ENCODE measurements at regions not wholly inside any gene's neighbourhood (a gene's known extent, or its start where the extent isn't known, plus 50 kb on each side); places are given as distances from the start of the nearest gene placed in this dataset.

- H3K4me2 ChIP-seq (ENCODE audit: low read length): no peak overlapping the region
- TF ChIP-seq EZH2phosphoT487 (IDR thresholded peaks at IDR 0.05; ENCODE audit: low read depth) (no peak), CTCF (IDR thresholded peaks at IDR 0.05; ENCODE audit: low read depth, low read length) (no peak)
- H3K36me3 ChIP-seq (replicated peaks; ENCODE audit: low read depth, low read length): no peaks in the 10 kb centered on the region
- no peaks in the 10 kb centered on the region for H3K27me3 ChIP-seq (ENCODE audit: low read depth, low read length)
- no peak overlapping the region for H2AFZ ChIP-seq (ENCODE audit: low read depth, low read length)
- no peaks in the 10 kb centered on the region for H3K4me1 ChIP-seq (ENCODE audit: low read length)
- H4K20me1 ChIP-seq (ENCODE audit: insufficient read depth, low read length): no peaks in the 10 kb centered on the region
- no peak overlapping the region for H3K4me3 ChIP-seq (ENCODE audit: low read length)
- no peak overlapping the region for H3K27ac ChIP-seq (ENCODE audit: low read length)
- no peaks in the 10 kb centered on the region for H3K9me3 ChIP-seq (ENCODE audit: insufficient read depth, low read length)
- H3K9ac ChIP-seq (ENCODE audit: low read length): no peak overlapping the region
- H3K79me2 ChIP-seq (ENCODE audit: low read length): no peaks in the 10 kb centered on the region
These were observed 94.3 kb upstream of the DAB2 start for GRCh38 chr5:39519079-39519478.

- no peak overlapping the region for H3K27ac ChIP-seq (ENCODE audit: low read length)
- no peaks in the 10 kb centered on the region for H3K4me1 ChIP-seq (ENCODE audit: low read length)
- no peaks in the 10 kb centered on the region for H3K36me3 ChIP-seq (replicated peaks; ENCODE audit: low read depth, low read length)
- no peaks in the 10 kb centered on the region for H3K79me2 ChIP-seq (ENCODE audit: low read length)
- H3K4me3 ChIP-seq (ENCODE audit: low read length): no peak overlapping the region
- no peaks in the 10 kb centered on the region for H3K27me3 ChIP-seq (ENCODE audit: low read depth, low read length)
- H3K4me2 ChIP-seq (ENCODE audit: low read length): no peak overlapping the region
- no peak overlapping the region for H2AFZ ChIP-seq (ENCODE audit: low read depth, low read length)
- no peaks in the 10 kb centered on the region for H4K20me1 ChIP-seq (ENCODE audit: insufficient read depth, low read length)
- no peaks in the 10 kb centered on the region for H3K9me3 ChIP-seq (ENCODE audit: insufficient read depth, low read length)
- H3K9ac ChIP-seq (ENCODE audit: low read length): no peak overlapping the region
- TF ChIP-seq CTCF (IDR thresholded peaks at IDR 0.05; ENCODE audit: low read depth, low read length): no peak
- TF ChIP-seq EZH2phosphoT487 (IDR thresholded peaks at IDR 0.05; ENCODE audit: low read depth): no peak
These were observed 93.7 kb upstream of the DAB2 start for GRCh38 chr5:39518516-39518915.

- no peaks in the 10 kb centered on the region for H3K4me1 ChIP-seq (ENCODE audit: low read length)
- TF ChIP-seq EZH2phosphoT487 (IDR thresholded peaks at IDR 0.05; ENCODE audit: low read depth) (no peak), CTCF (IDR thresholded peaks at IDR 0.05; ENCODE audit: low read depth, low read length) (no peak)
- H3K27me3 ChIP-seq (ENCODE audit: low read depth, low read length): no peaks in the 10 kb centered on the region
- no peak overlapping the region for H3K4me2 ChIP-seq (ENCODE audit: low read length)
- no peaks in the 10 kb centered on the region for H4K20me1 ChIP-seq (ENCODE audit: insufficient read depth, low read length)
- H3K27ac ChIP-seq (ENCODE audit: low read length): no peak overlapping the region
- H3K9ac ChIP-seq (ENCODE audit: low read length): no peak overlapping the region
- no peaks in the 10 kb centered on the region for H3K36me3 ChIP-seq (replicated peaks; ENCODE audit: low read depth, low read length)
- no peak overlapping the region for H2AFZ ChIP-seq (ENCODE audit: low read depth, low read length)
- no peak overlapping the region for H3K4me3 ChIP-seq (ENCODE audit: low read length)
- H3K79me2 ChIP-seq (ENCODE audit: low read length): no peaks in the 10 kb centered on the region
- no peaks in the 10 kb centered on the region for H3K9me3 ChIP-seq (ENCODE audit: insufficient read depth, low read length)
These were observed 93.0 kb upstream of the DAB2 start for GRCh38 chr5:39517800-39518199.

- Histone ChIP-seq H3K4me3 (ENCODE audit: low read length) (no peak overlapping the region), H3K79me2 (ENCODE audit: low read length) (no peaks in the 10 kb centered on the region), H3K36me3 (replicated peaks; ENCODE audit: low read depth, low read length) (no peaks in the 10 kb centered on the region), H4K20me1 (ENCODE audit: insufficient read depth, low read length) (no peaks in the 10 kb centered on the region), H3K4me2 (ENCODE audit: low read length) (no peak overlapping the region), H3K27ac (ENCODE audit: low read length) (no peak overlapping the region), H3K4me1 (ENCODE audit: low read length) (no peaks in the 10 kb centered on the region), H3K27me3 (ENCODE audit: low read depth, low read length) (no peaks in the 10 kb centered on the region), H3K9ac (ENCODE audit: low read length) (no peak overlapping the region), H3K9me3 (ENCODE audit: insufficient read depth, low read length) (no peaks in the 10 kb centered on the region), H2AFZ (ENCODE audit: low read depth, low read length) (no peak overlapping the region)
- TF ChIP-seq CTCF (IDR thresholded peaks at IDR 0.05; ENCODE audit: low read depth, low read length): no peak
- TF ChIP-seq EZH2phosphoT487 (IDR thresholded peaks at IDR 0.05; ENCODE audit: low read depth): no peak
These were observed 91.1 kb upstream of the DAB2 start for GRCh38 chr5:39515881-39516280.

Data from OCI-LY3 (cell line).